Trophoblast cell (in vitro differentiated cells and primary cell): ENCODE measurements at regions not wholly inside any gene's neighbourhood (a gene's known extent, or its start where the extent isn't known, plus 50 kb on each side); places are given as distances from the start of the nearest gene placed in this dataset.

Experiments used
- DNase-seq, 2 donors: peaks; one replicate each; pipeline ENCODE4 v3.0.0-alpha.2; 2016
- H2AFZ ChIP-seq: 2 replicates; pipeline ENCODE4 v1.6.1; 2013; ENCODE audit warnings: low read length, moderate library complexity, mild to moderate bottlenecking; ENCODE audit not compliant: insufficient read depth, poor library complexity
- H2AK5ac ChIP-seq: 2 replicates; pipeline ENCODE4 v1.6.1; 2013; ENCODE audit warnings: mild to moderate bottlenecking, low read length
- H2BK120ac ChIP-seq: 2 replicates; pipeline ENCODE4 v1.6.1; 2013; ENCODE audit warnings: low read length, mild to moderate bottlenecking, moderate library complexity; ENCODE audit not compliant: insufficient read depth, poor library complexity
- H2BK12ac ChIP-seq: 2 replicates; pipeline ENCODE4 v1.6.1; 2013; ENCODE audit warnings: mild to moderate bottlenecking, low read length, moderate library complexity
- H2BK5ac ChIP-seq: 2 replicates; pipeline ENCODE4 v1.6.1; 2013; ENCODE audit warnings: low read length, low read depth, moderate library complexity, mild to moderate bottlenecking; ENCODE audit not compliant: poor library complexity
- H3K14ac ChIP-seq: 2 replicates; pipeline ENCODE4 v1.6.1; 2013; ENCODE audit warnings: mild to moderate bottlenecking, low read length
- H3K18ac ChIP-seq: 2 replicates; pipeline ENCODE4 v1.6.1; 2013; ENCODE audit warnings: mild to moderate bottlenecking, low read length
- H3K23ac ChIP-seq: 2 replicates; pipeline ENCODE4 v1.6.1; 2013; ENCODE audit warnings: low read length
- H3K27ac ChIP-seq: 2 replicates; pipeline ENCODE4 v1.5.1; 2013; ENCODE audit warnings: low read depth, mild to moderate bottlenecking, inconsistent platforms, low read length, moderate library complexity
- H3K27me3 ChIP-seq: 2 replicates; pipeline ENCODE4 v1.6.1; 2013; ENCODE audit warnings: inconsistent platforms, mild to moderate bottlenecking, low read length, moderate library complexity; ENCODE audit not compliant: insufficient read depth
- H3K36me3 ChIP-seq, 2 experiments: 1 replicate in 1 of 2; 2 replicates in 1 of 2; pipeline ENCODE4 v1.6.1; 2013; ENCODE audit warnings: low read length in 2 of 2, mild to moderate bottlenecking in 2 of 2, moderate library complexity in 1 of 2; ENCODE audit not compliant: insufficient read depth in 2 of 2, control insufficient read depth in 1 of 2
- H3K4ac ChIP-seq: 2 replicates; pipeline ENCODE4 v1.6.1; 2013; ENCODE audit warnings: low read depth, mild to moderate bottlenecking, low read length, moderate library complexity
- H3K4me1 ChIP-seq, 2 experiments: 1 replicate in 1 of 2; 2 replicates in 1 of 2; pipeline ENCODE4 v1.6.1; 2013; ENCODE audit warnings: low read length in 2 of 2, mild to moderate bottlenecking in 2 of 2, moderate library complexity in 1 of 2; ENCODE audit not compliant: insufficient read depth in 2 of 2, control insufficient read depth in 1 of 2
- H3K4me2 ChIP-seq: 2 replicates; pipeline ENCODE4 v1.6.1; 2013; ENCODE audit warnings: inconsistent platforms, mild to moderate bottlenecking, low read length, moderate library complexity
- H3K4me3 ChIP-seq: 2 replicates; pipeline ENCODE4 v1.5.1; 2013; ENCODE audit warnings: mild to moderate bottlenecking, low read depth, low read length, inconsistent platforms
- H3K79me1 ChIP-seq: one replicate; pipeline ENCODE4 v1.6.1; 2013; ENCODE audit warnings: low read length
- H3K79me2 ChIP-seq: 2 replicates; pipeline ENCODE4 v1.6.1; 2013; ENCODE audit warnings: low read length, mild to moderate bottlenecking; ENCODE audit not compliant: control insufficient read depth, insufficient read depth, poor library complexity
- H3K9ac ChIP-seq: 2 replicates; pipeline ENCODE4 v1.6.1; 2013; ENCODE audit warnings: mild to moderate bottlenecking, low read length
- H3K9me3 ChIP-seq: 2 replicates; pipeline ENCODE4 v1.6.1; 2013; ENCODE audit warnings: low read depth, mild to moderate bottlenecking, control low read depth, inconsistent platforms, low read length; ENCODE audit not compliant: insufficient read depth
- H4K12ac ChIP-seq: 2 replicates; pipeline ENCODE4 v1.6.1; 2013; ENCODE audit warnings: low read depth, mild to moderate bottlenecking, low read length, moderate library complexity
- H4K8ac ChIP-seq: 2 replicates; pipeline ENCODE4 v1.6.1; 2013; ENCODE audit warnings: low read depth, mild to moderate bottlenecking, low read length, moderate library complexity
- H4K91ac ChIP-seq: one replicate; pipeline ENCODE4 v1.6.1; 2013; ENCODE audit warnings: low read depth, mild to moderate bottlenecking, low read length, moderate library complexity
- WGBS: extraction: QIAGEN DNeasy Blood & Tissue Kit; methylation state at CpG from one replicate; pipeline ENCODE4 v1.1.7; 2013; ENCODE audit warnings: missing lambda C conversion rate; ENCODE audit not compliant: insufficient read length, insufficient coverage; ENCODE audit errors: extremely low coverage; 5-methylcytosine and 5-hydroxymethylcytosine counted together

DNA sequence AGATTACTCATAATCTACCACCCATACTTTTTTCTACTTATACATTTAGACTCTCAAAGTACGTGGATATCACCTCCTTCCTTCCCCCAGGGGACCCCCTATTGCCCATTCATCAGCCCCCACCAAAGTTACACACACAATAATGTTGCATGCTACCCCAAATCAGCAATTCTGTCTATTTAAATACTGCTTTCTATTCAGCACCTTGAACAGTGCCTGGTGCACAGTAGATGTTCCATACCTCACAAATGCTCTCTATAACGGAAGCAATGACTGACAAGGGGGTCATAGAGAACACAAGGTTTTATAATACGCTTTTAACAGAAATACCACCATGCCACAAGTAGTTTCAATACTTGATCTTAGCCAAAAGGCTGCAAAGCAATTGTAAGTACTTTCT is 370.7 kb downstream of the MIAT start:
- Histone ChIP-seq H2BK5ac (no peak overlapping the region), H2AK5ac (no peak overlapping the region), H4K12ac (no peak overlapping the region), H3K18ac (no peak overlapping the region), H3K27me3 (no peaks in the 10 kb centered on the region), H3K27ac (no peak overlapping the region), H3K4me1 (no peaks in the 10 kb centered on the region), H3K23ac (no peak overlapping the region), H3K9ac (no peak overlapping the region), H2AFZ (no peak overlapping the region), H4K91ac (no peak overlapping the region), H2BK12ac (no peak overlapping the region), H3K79me1 (no peaks in the 10 kb centered on the region), H3K9me3 (no peaks in the 10 kb centered on the region), H3K4ac (no peak overlapping the region), H3K14ac (no peak overlapping the region), H3K79me2 (no peaks in the 10 kb centered on the region), H2BK120ac (no peak overlapping the region), H3K4me2 (no peak overlapping the region), H4K8ac (no peak overlapping the region), H3K4me3 (no peak overlapping the region), H3K36me3 (no peaks in the 10 kb centered on the region)
- no peak for DNase-seq
- WGBS: no CpG with 5 or more reads among the region's 3 CpGs

GRCh38 chr22:27029584-27030130 is 372.3 kb downstream of the MIAT start:
- Histone ChIP-seq H4K91ac (no peak overlapping the region), H2BK120ac (no peak overlapping the region), H3K18ac (no peak overlapping the region), H2BK12ac (no peak overlapping the region), H3K4me3 (no peak overlapping the region), H3K27me3 (no peaks in the 10 kb centered on the region), H2AFZ (no peak overlapping the region), H3K27ac (no peak overlapping the region), H3K79me2 (no peaks in the 10 kb centered on the region), H3K79me1 (no peaks in the 10 kb centered on the region), H3K23ac (no peak overlapping the region), H3K36me3 (no peaks in the 10 kb centered on the region), H3K9me3 (no peaks in the 10 kb centered on the region), H4K8ac (no peak overlapping the region), H2BK5ac (no peak overlapping the region), H4K12ac (no peak overlapping the region), H3K4me2 (no peak overlapping the region), H3K9ac (no peak overlapping the region), H3K4ac (no peak overlapping the region), H3K4me1 (no peaks in the 10 kb centered on the region), H3K14ac (no peak overlapping the region), H2AK5ac (no peak overlapping the region)
- WGBS: no CpG with 5 or more reads among the region's 1 CpG
- DNase-seq: no peak

DNA sequence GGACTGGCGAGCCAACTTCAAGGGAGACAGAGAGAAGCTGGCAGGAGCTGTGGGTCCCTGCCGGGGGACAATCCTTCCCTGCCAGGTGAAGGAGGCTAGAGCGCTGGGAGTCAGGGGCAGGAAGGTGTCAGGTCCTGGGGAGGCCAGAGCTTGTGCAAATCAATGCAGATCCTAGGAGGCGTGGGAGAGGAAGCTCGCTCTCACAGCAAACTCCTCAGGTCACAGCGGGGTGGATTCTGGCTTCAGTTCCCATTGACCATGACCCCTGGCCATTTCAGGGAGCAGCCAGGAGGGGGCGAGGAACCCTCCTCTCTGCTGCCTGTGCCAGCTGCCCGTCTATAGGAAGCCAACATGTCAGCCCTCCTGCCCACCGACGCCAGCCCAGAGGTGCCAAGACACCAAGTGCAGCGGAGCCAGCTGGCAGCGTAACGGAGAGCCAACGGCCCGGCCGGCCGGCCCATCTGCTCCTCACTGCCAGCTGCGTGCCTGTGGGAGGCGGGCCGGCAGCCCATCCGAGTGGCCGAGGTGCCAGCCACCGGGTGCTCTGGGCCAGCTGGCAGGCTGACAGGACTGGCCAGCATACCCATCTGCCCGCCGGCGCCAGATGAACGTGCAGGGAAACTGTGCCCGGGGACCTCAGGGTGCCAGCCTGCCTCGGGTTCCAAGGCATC is 374.8 kb downstream of the MIAT start:
- H3K18ac ChIP-seq: no peak overlapping the region
- H2BK5ac ChIP-seq: no peak overlapping the region
- no peak overlapping the region for H2BK12ac ChIP-seq
- no peak overlapping the region for H4K8ac ChIP-seq
- H3K9me3 ChIP-seq: no peaks in the 10 kb centered on the region
- no peak overlapping the region for H3K14ac ChIP-seq
- H3K27ac ChIP-seq: no peak overlapping the region
- H3K27me3 ChIP-seq: no peaks in the 10 kb centered on the region
- no peak overlapping the region for H3K4ac ChIP-seq
- H3K4me2 ChIP-seq: no peak overlapping the region
- H3K4me1 ChIP-seq: no peaks in the 10 kb centered on the region
- no peak overlapping the region for H2AK5ac ChIP-seq
- H2BK120ac ChIP-seq: no peak overlapping the region
- no peaks in the 10 kb centered on the region for H3K79me2 ChIP-seq
- H3K79me1 ChIP-seq: no peaks in the 10 kb centered on the region
- no peak overlapping the region for H3K9ac ChIP-seq
- no peak overlapping the region for H4K12ac ChIP-seq
- H4K91ac ChIP-seq: no peak overlapping the region
- WGBS: no CpG with 5 or more reads among the region's 29 CpGs
- H3K4me3 ChIP-seq: no peak overlapping the region
- no peak for DNase-seq
- no peak overlapping the region for H3K23ac ChIP-seq
- H2AFZ ChIP-seq: no peak overlapping the region
- H3K36me3 ChIP-seq: no peaks in the 10 kb centered on the region

- Histone ChIP-seq H3K23ac (no peak overlapping the region), H3K4me3 (no peak overlapping the region), H3K27me3 (no peaks in the 10 kb centered on the region), H3K4ac (no peak overlapping the region), H4K8ac (no peak overlapping the region), H2BK12ac (no peak overlapping the region), H3K18ac (no peak overlapping the region), H3K36me3 (no peaks in the 10 kb centered on the region), H3K14ac (no peak overlapping the region), H3K79me1 (no peaks in the 10 kb centered on the region), H3K27ac (no peak overlapping the region), H4K91ac (no peak overlapping the region), H3K4me2 (no peak overlapping the region), H2AFZ (no peak overlapping the region), H3K9me3 (peaks cover 2% of the 10 kb centered on the region), H3K9ac (no peak overlapping the region), H4K12ac (no peak overlapping the region), H2AK5ac (no peak overlapping the region), H3K79me2 (no peaks in the 10 kb centered on the region), H3K4me1 (no peaks in the 10 kb centered on the region), H2BK120ac (no peak overlapping the region), H2BK5ac (no peak overlapping the region)
- WGBS: no CpG with 5 or more reads among the region's 14 CpGs
- no peak for DNase-seq
Observed at GRCh38 chr22:27041745-27042310, 384.4 kb downstream of the MIAT start.
